ENCODE measurements at regions not wholly inside any gene's neighbourhood (a gene's known extent, or its start where the extent isn't known, plus 50 kb on each side); places are given as distances from the start of the nearest gene placed in this dataset.

GRCh38 chrX:40966213-40966820, 118.9 kb upstream of the USP9X start:
- no peak overlapping the region for H3K9ac ChIP-seq (ENCODE audit: low read length)
- DNase-seq = no peak
- H2AFZ ChIP-seq (ENCODE audit: insufficient read depth, low read depth, low read length, poor library complexity, severe bottlenecking) = no peak overlapping the region
- no CpG with 5 or more reads among the region's 6 CpGs for WGBS (ENCODE audit: insufficient coverage)
- intact Hi-C loops (cut with micrococcal nuclease) = no loop called here
- H3K79me2 ChIP-seq (ENCODE audit: control insufficient read depth, insufficient read depth, low read length) = no peaks in the 10 kb centered on the region
- H3K36me3 ChIP-seq (replicated peaks in 1 of 2; ENCODE audit: control extremely low read depth in 1 of 2, control insufficient read depth in 1 of 2, extremely low read depth in 1 of 2, insufficient read depth in 2 of 2, low read length in 1 of 2) = no peaks in the 10 kb centered on the region
- Mint-ChIP-seq H3K9me3 (ENCODE audit: insufficient read depth) (no peaks in the 10 kb centered on the region), H3K4me1 (peaks cover 6% of the 10 kb centered on the region), H3K4me3 (no peak overlapping the region), H3K27ac (no peak overlapping the region), H3K27me3 (no peaks in the 10 kb centered on the region)
- ATAC-seq (ENCODE audit: low read depth) = no peak
- H3K27me3 ChIP-seq (replicated peaks in 1 of 4; ENCODE audit: control extremely low read depth in 1 of 4, control insufficient read depth in 3 of 4, insufficient read depth in 4 of 4, low read length in 3 of 4) = no peaks in the 10 kb centered on the region
- H3K4me3 ChIP-seq (ENCODE audit: control extremely low read depth in 1 of 5, extremely low read depth in 1 of 5, insufficient read depth in 1 of 5, low read depth in 2 of 5, low read length in 4 of 5) = no peak overlapping the region
- H3K27ac ChIP-seq (ENCODE audit: low read length in 2 of 2) = no peak overlapping the region
- ChIA-PET POLR2A (no interaction called here), CTCF (no interaction called here)
- no peaks in the 10 kb centered on the region for H4K20me1 ChIP-seq (ENCODE audit: control insufficient read depth, insufficient read depth, low read length, poor library complexity, severe bottlenecking)
- H3K9me3 ChIP-seq (ENCODE audit: control extremely low read depth in 1 of 3, control insufficient read depth in 2 of 3, insufficient read depth in 1 of 3, low read length in 2 of 3) = no peaks in the 10 kb centered on the region
- no peaks in the 10 kb centered on the region for H3K4me1 ChIP-seq (ENCODE audit: control insufficient read depth in 2 of 2, insufficient read depth in 2 of 2, low read length in 2 of 2)
- TF ChIP-seq EZH2 (IDR thresholded peaks at IDR 0.05; ENCODE audit: borderline replicate concordance, insufficient read depth, low read depth, low read length, poor library complexity, severe bottlenecking) = no peak
- no peak for TF ChIP-seq CTCF (IDR thresholded peaks at IDR 0.05)
- no peak overlapping the region for H3K4me2 ChIP-seq (replicated peaks; ENCODE audit: low read depth, low read length, poor library complexity, severe bottlenecking)

- Mint-ChIP-seq H3K4me3 (no peak overlapping the region), H3K27ac (no peak overlapping the region), H3K27me3 (no peaks in the 10 kb centered on the region), H3K4me1 (peaks cover 6% of the 10 kb centered on the region), H3K9me3 (ENCODE audit: insufficient read depth) (no peaks in the 10 kb centered on the region)
- TF ChIP-seq CTCF (IDR thresholded peaks at IDR 0.05) = no peak
- TF ChIP-seq EZH2 (IDR thresholded peaks at IDR 0.05; ENCODE audit: borderline replicate concordance, insufficient read depth, low read depth, low read length, poor library complexity, severe bottlenecking) = no peak
- no peaks in the 10 kb centered on the region for H3K79me2 ChIP-seq (ENCODE audit: control insufficient read depth, insufficient read depth, low read length)
- no peaks in the 10 kb centered on the region for H3K4me1 ChIP-seq (ENCODE audit: control insufficient read depth in 2 of 2, insufficient read depth in 2 of 2, low read length in 2 of 2)
- no peak overlapping the region for H2AFZ ChIP-seq (ENCODE audit: insufficient read depth, low read depth, low read length, poor library complexity, severe bottlenecking)
- ChIA-PET POLR2A (no interaction called here), CTCF (no interaction called here)
- WGBS (ENCODE audit: insufficient coverage) = no CpG with 5 or more reads among the region's 7 CpGs
- H3K36me3 ChIP-seq (replicated peaks in 1 of 2; ENCODE audit: control extremely low read depth in 1 of 2, control insufficient read depth in 1 of 2, extremely low read depth in 1 of 2, insufficient read depth in 2 of 2, low read length in 1 of 2) = no peaks in the 10 kb centered on the region
- H3K27me3 ChIP-seq (replicated peaks in 1 of 4; ENCODE audit: control extremely low read depth in 1 of 4, control insufficient read depth in 3 of 4, insufficient read depth in 4 of 4, low read length in 3 of 4) = no peaks in the 10 kb centered on the region
- H4K20me1 ChIP-seq (ENCODE audit: control insufficient read depth, insufficient read depth, low read length, poor library complexity, severe bottlenecking) = no peaks in the 10 kb centered on the region
- H3K9ac ChIP-seq (ENCODE audit: low read length) = no peak overlapping the region
- no peak overlapping the region for H3K4me3 ChIP-seq (ENCODE audit: control extremely low read depth in 1 of 5, extremely low read depth in 1 of 5, insufficient read depth in 1 of 5, low read depth in 2 of 5, low read length in 4 of 5)
- no peak for DNase-seq
- H3K9me3 ChIP-seq (ENCODE audit: control extremely low read depth in 1 of 3, control insufficient read depth in 2 of 3, insufficient read depth in 1 of 3, low read length in 2 of 3) = no peaks in the 10 kb centered on the region
- H3K27ac ChIP-seq (ENCODE audit: low read length in 2 of 2) = no peak overlapping the region
- intact Hi-C loops (cut with micrococcal nuclease) = no loop called here
- no peak overlapping the region for H3K4me2 ChIP-seq (replicated peaks; ENCODE audit: low read depth, low read length, poor library complexity, severe bottlenecking)
- no peak for ATAC-seq (ENCODE audit: low read depth)
These were observed 117.1 kb upstream of the USP9X start for GRCh38 chrX:40968180-40968579.

Measured in B cell (primary cell).